Osteocyte (in vitro differentiated cells): ENCODE measurements at regions not wholly inside any gene's neighbourhood (a gene's known extent, or its start where the extent isn't known, plus 50 kb on each side); places are given as distances from the start of the nearest gene placed in this dataset.

Experiments used
- DNase-seq: peaks from one replicate; pipeline ENCODE4 v3.0.0; 2021; ENCODE audit warnings: mixed read lengths; ENCODE audit not compliant: unreplicated experiment; ENCODE audit errors: extremely low spot score
- H3K27ac Mint-ChIP-seq: one replicate; pipeline ENCODE4 v1.8.0; 2021; ENCODE audit warnings: mild to moderate bottlenecking, mixed read lengths; ENCODE audit not compliant: unreplicated experiment
- H3K27me3 Mint-ChIP-seq: one replicate; pipeline ENCODE4 v1.8.0; 2021; ENCODE audit warnings: mixed read lengths; ENCODE audit not compliant: unreplicated experiment
- H3K36me3 Mint-ChIP-seq: one replicate; pipeline ENCODE4 v1.8.0; 2021; ENCODE audit warnings: mixed read lengths; ENCODE audit not compliant: unreplicated experiment
- H3K4me1 Mint-ChIP-seq: one replicate; pipeline ENCODE4 v1.8.0; 2021; ENCODE audit warnings: mixed read lengths; ENCODE audit not compliant: unreplicated experiment
- H3K4me3 Mint-ChIP-seq: one replicate; pipeline ENCODE4 v1.8.0; 2021; ENCODE audit warnings: mild to moderate bottlenecking, moderate library complexity, mixed read lengths; ENCODE audit not compliant: unreplicated experiment
- H3K9me3 Mint-ChIP-seq: one replicate; pipeline ENCODE4 v1.8.0; 2021; ENCODE audit warnings: mixed read lengths; ENCODE audit not compliant: unreplicated experiment
- CTCF ChIP-seq: fragments of 200-600 bp; sonication (generic); IDR thresholded peaks from 2 replicates; pipeline ENCODE4 v1.5.0; 2021; ENCODE audit warnings: antibody characterized with exemption, mild to moderate bottlenecking, moderate library complexity

- Mint-ChIP-seq H3K4me1 (no peaks in the 10 kb centered on the region), H3K27ac (no peak overlapping the region), H3K27me3 (no peaks in the 10 kb centered on the region), H3K36me3 (no peaks in the 10 kb centered on the region), H3K4me3 (no peak overlapping the region), H3K9me3 (peaks cover 21% of the 10 kb centered on the region)
- DNase-seq = no peak
- no peak for TF ChIP-seq CTCF
Observed at GRCh38 chr7:68043546-68043945, 1046.9 kb downstream of the TYW1 start.

- Mint-ChIP-seq H3K4me1 (no peaks in the 10 kb centered on the region), H3K4me3 (no peak overlapping the region), H3K9me3 (peaks cover 11% of the 10 kb centered on the region), H3K27me3 (no peaks in the 10 kb centered on the region), H3K27ac (no peak overlapping the region), H3K36me3 (no peaks in the 10 kb centered on the region)
- no peak for DNase-seq
- TF ChIP-seq CTCF = no peak
Observed at GRCh38 chr7:68050627-68051026, 1054.0 kb downstream of the TYW1 start.

GRCh38 chr7:68058014-68058413 is 1061.4 kb downstream of the TYW1 start:
- Mint-ChIP-seq H3K27me3 (no peaks in the 10 kb centered on the region), H3K4me1 (no peaks in the 10 kb centered on the region), H3K9me3 (no peaks in the 10 kb centered on the region), H3K36me3 (no peaks in the 10 kb centered on the region), H3K4me3 (no peak overlapping the region), H3K27ac (no peak overlapping the region)
- DNase-seq = no peak
- TF ChIP-seq CTCF = no peak

GRCh38 chr7:68063171-68063570 is 1066.5 kb downstream of the TYW1 start:
- Mint-ChIP-seq H3K4me3 (no peak overlapping the region), H3K27me3 (no peaks in the 10 kb centered on the region), H3K36me3 (no peaks in the 10 kb centered on the region), H3K9me3 (peaks cover 9% of the 10 kb centered on the region), H3K27ac (no peak overlapping the region), H3K4me1 (no peaks in the 10 kb centered on the region)
- no peak for DNase-seq
- no peak for TF ChIP-seq CTCF

GRCh38 chr7:68065581-68065980 is 1068.9 kb downstream of the TYW1 start:
- Mint-ChIP-seq H3K27me3 (no peaks in the 10 kb centered on the region), H3K4me3 (no peak overlapping the region), H3K4me1 (no peaks in the 10 kb centered on the region), H3K36me3 (no peaks in the 10 kb centered on the region), H3K9me3 (peaks cover 12% of the 10 kb centered on the region), H3K27ac (no peak overlapping the region)
- no peak for TF ChIP-seq CTCF
- no peak for DNase-seq
